Dendritic cell treated with granulocyte-macrophage colony-stimulating factor and Interleukin-4, amounts not matched to agents 40 ng/mL and 50 ng/mL, for 4 days (primary cell): ENCODE measurements at regions not wholly inside any gene's neighbourhood (a gene's known extent, or its start where the extent isn't known, plus 50 kb on each side); places are given as distances from the start of the nearest gene placed in this dataset.

Source experiments
- H3K27ac Mint-ChIP-seq: one replicate; pipeline ENCODE4 v1.8.0; 2022; ENCODE audit warnings: mild to moderate bottlenecking, mixed read lengths
- H3K27me3 Mint-ChIP-seq: one replicate; pipeline ENCODE4 v1.8.0; 2022; ENCODE audit warnings: mild to moderate bottlenecking, mixed read lengths
- H3K36me3 Mint-ChIP-seq: one replicate; pipeline ENCODE4 v1.8.0; 2022; ENCODE audit warnings: low read depth, mixed read lengths
- H3K4me1 Mint-ChIP-seq: one replicate; pipeline ENCODE4 v1.8.0; 2022; ENCODE audit warnings: low read depth, mixed read lengths
- H3K4me3 Mint-ChIP-seq: one replicate; pipeline ENCODE4 v1.8.0; 2022; ENCODE audit warnings: mild to moderate bottlenecking, moderate library complexity, mixed read lengths
- H3K9me3 Mint-ChIP-seq: one replicate; pipeline ENCODE4 v1.8.0; 2022; ENCODE audit warnings: mixed read lengths
- intact Hi-C: fragments of 100-400 bp; cut with micrococcal nuclease; formaldehyde crosslinking; loops from one replicate; pipeline ENCODE4 v1.15.0; 2022

- no peaks in the 10 kb centered on the region for H3K36me3 Mint-ChIP-seq
- H3K27ac Mint-ChIP-seq, result no peak overlapping the region
- intact Hi-C loops, result no loop called here
- peaks cover 14% of the 10 kb centered on the region for H3K27me3 Mint-ChIP-seq
- no peaks in the 10 kb centered on the region for H3K9me3 Mint-ChIP-seq
- no peaks in the 10 kb centered on the region for H3K4me1 Mint-ChIP-seq
- no peak overlapping the region for H3K4me3 Mint-ChIP-seq
Measured at GRCh38 chrX:69307756-69308155, 142.5 kb upstream of the PJA1 start.

GRCh38 chrX:69307029-69307428, 141.8 kb upstream of the PJA1 start:
- Mint-ChIP-seq H3K9me3 (no peaks in the 10 kb centered on the region), H3K4me1 (no peaks in the 10 kb centered on the region), H3K27ac (no peak overlapping the region), H3K4me3 (no peak overlapping the region), H3K36me3 (no peaks in the 10 kb centered on the region), H3K27me3 (peaks cover 14% of the 10 kb centered on the region)
- intact Hi-C loops, result no loop called here

- H3K27me3 Mint-ChIP-seq, result peaks cover 14% of the 10 kb centered on the region
- H3K4me1 Mint-ChIP-seq, result no peaks in the 10 kb centered on the region
- no peak overlapping the region for H3K27ac Mint-ChIP-seq
- no peaks in the 10 kb centered on the region for H3K9me3 Mint-ChIP-seq
- no peak overlapping the region for H3K4me3 Mint-ChIP-seq
- H3K36me3 Mint-ChIP-seq, result no peaks in the 10 kb centered on the region
- intact Hi-C loops, result no loop called here
Measured at GRCh38 chrX:69306063-69306404, 140.8 kb upstream of the PJA1 start.

- Mint-ChIP-seq H3K27ac (no peak overlapping the region), H3K27me3 (peaks cover 14% of the 10 kb centered on the region)
- intact Hi-C loops, result no loop called here
Measured at GRCh38 chrX:69305333-69306062, 140.2 kb upstream of the PJA1 start.

GRCh38 chrX:69303231-69303630, 138.0 kb upstream of the PJA1 start:
- peaks cover 14% of the 10 kb centered on the region for H3K27me3 Mint-ChIP-seq
- H3K36me3 Mint-ChIP-seq, result no peaks in the 10 kb centered on the region
- intact Hi-C loops, result no loop called here
- no peak overlapping the region for H3K4me3 Mint-ChIP-seq
- H3K4me1 Mint-ChIP-seq, result no peaks in the 10 kb centered on the region
- H3K9me3 Mint-ChIP-seq, result no peaks in the 10 kb centered on the region
- H3K27ac Mint-ChIP-seq, result no peak overlapping the region

More at GRCh38 chrX:69305333-69306062, 140.2 kb upstream of the PJA1 start:
- H3K9me3 Mint-ChIP-seq, result no peaks in the 10 kb centered on the region
- no peak overlapping the region for H3K4me3 Mint-ChIP-seq
- H3K4me1 Mint-ChIP-seq, result no peaks in the 10 kb centered on the region
- no peaks in the 10 kb centered on the region for H3K36me3 Mint-ChIP-seq

- H3K27me3 Mint-ChIP-seq, result peaks cover 6% of the 10 kb centered on the region
- no peak overlapping the region for H3K27ac Mint-ChIP-seq
- H3K9me3 Mint-ChIP-seq, result no peaks in the 10 kb centered on the region
- H3K4me3 Mint-ChIP-seq, result no peak overlapping the region
- no peaks in the 10 kb centered on the region for H3K36me3 Mint-ChIP-seq
- intact Hi-C loops, result no loop called here
- no peaks in the 10 kb centered on the region for H3K4me1 Mint-ChIP-seq
Measured at GRCh38 chrX:69299951-69300714, 134.9 kb upstream of the PJA1 start.

GRCh38 chrX:69299285-69299684, 134.0 kb upstream of the PJA1 start:
- Mint-ChIP-seq H3K27me3 (peaks cover 2% of the 10 kb centered on the region), H3K9me3 (no peaks in the 10 kb centered on the region), H3K4me3 (no peak overlapping the region), H3K4me1 (no peaks in the 10 kb centered on the region), H3K27ac (no peak overlapping the region), H3K36me3 (no peaks in the 10 kb centered on the region)
- intact Hi-C loops, result no loop called here

GRCh38 chrX:69298466-69299140, 133.3 kb upstream of the PJA1 start:
- no peaks in the 10 kb centered on the region for H3K27me3 Mint-ChIP-seq
- intact Hi-C loops, result no loop called here

GRCh38 chrX:69297506-69297905, 132.3 kb upstream of the PJA1 start:
- H3K9me3 Mint-ChIP-seq, result no peaks in the 10 kb centered on the region
- no peaks in the 10 kb centered on the region for H3K4me1 Mint-ChIP-seq
- H3K36me3 Mint-ChIP-seq, result no peaks in the 10 kb centered on the region
- intact Hi-C loops, result no loop called here
- no peaks in the 10 kb centered on the region for H3K27me3 Mint-ChIP-seq
- no peak overlapping the region for H3K4me3 Mint-ChIP-seq
- no peak overlapping the region for H3K27ac Mint-ChIP-seq

More at GRCh38 chrX:69298466-69299140, 133.3 kb upstream of the PJA1 start:
- Mint-ChIP-seq H3K36me3 (no peaks in the 10 kb centered on the region), H3K4me3 (no peak overlapping the region), H3K9me3 (no peaks in the 10 kb centered on the region), H3K4me1 (no peaks in the 10 kb centered on the region), H3K27ac (no peak overlapping the region)

GRCh38 chrX:69293776-69294601, 128.7 kb upstream of the PJA1 start:
- Mint-ChIP-seq H3K27me3 (peaks cover 2% of the 10 kb centered on the region), H3K36me3 (no peaks in the 10 kb centered on the region), H3K4me3 (no peak overlapping the region), H3K9me3 (no peaks in the 10 kb centered on the region), H3K4me1 (no peaks in the 10 kb centered on the region), H3K27ac (no peak overlapping the region)
- intact Hi-C loops, result no loop called here

- Mint-ChIP-seq H3K4me1 (no peaks in the 10 kb centered on the region), H3K27me3 (peaks cover 5% of the 10 kb centered on the region), H3K4me3 (no peak overlapping the region), H3K27ac (no peak overlapping the region), H3K9me3 (no peaks in the 10 kb centered on the region), H3K36me3 (no peaks in the 10 kb centered on the region)
- intact Hi-C loops, result no loop called here
Measured at GRCh38 chrX:69291116-69291515, 125.9 kb upstream of the PJA1 start.

GRCh38 chrX:69290292-69290691, 125.0 kb upstream of the PJA1 start:
- Mint-ChIP-seq H3K27me3 (peaks cover 8% of the 10 kb centered on the region), H3K36me3 (no peaks in the 10 kb centered on the region), H3K27ac (no peak overlapping the region), H3K9me3 (no peaks in the 10 kb centered on the region), H3K4me1 (no peaks in the 10 kb centered on the region), H3K4me3 (no peak overlapping the region)
- intact Hi-C loops, result no loop called here

- Mint-ChIP-seq H3K36me3 (no peaks in the 10 kb centered on the region), H3K27ac (no peak overlapping the region), H3K4me3 (no peak overlapping the region), H3K9me3 (no peaks in the 10 kb centered on the region), H3K27me3 (peaks cover 9% of the 10 kb centered on the region), H3K4me1 (no peaks in the 10 kb centered on the region)
- intact Hi-C loops, result loop anchor here (5.0 kb wide), 1 partner anchor 467 kb away; no protein-coding TSS in a partner anchor
Measured at GRCh38 chrX:69289793-69290123, 124.5 kb upstream of the PJA1 start.
